ENCODE measurements at regions not wholly inside any gene's neighbourhood (a gene's known extent, or its start where the extent isn't known, plus 50 kb on each side); places are given as distances from the start of the nearest gene placed in this dataset.

GRCh38 chr3:193851941-193852674 lies 259.1 kb downstream of the OPA1 start:
- no peaks in the 10 kb centered on the region for H4K20me1 ChIP-seq (ENCODE audit: control insufficient read depth, extremely low read depth, insufficient read depth, low read length)
- dilution Hi-C loops (cut with MboI; ENCODE audit: extremely low pct_ligation_motif_present, low sequenced_read_pairs): no loop called here
- H3K4me2 ChIP-seq (ENCODE audit: control insufficient read depth, extremely low read depth, insufficient read depth, low read depth, low read length): peak overlapping the region; percentile 6
- H3K4me1 ChIP-seq (ENCODE audit: control insufficient read depth, extremely low read depth, insufficient read depth, low read length): peaks cover 8% of the 10 kb centered on the region
- no peak overlapping the region for H2AFZ ChIP-seq (ENCODE audit: control insufficient read depth, low read length)
- no peaks in the 10 kb centered on the region for H3K36me3 ChIP-seq (ENCODE audit: control insufficient read depth in 2 of 2, extremely low read depth in 1 of 2, insufficient read depth in 2 of 2, low read length in 2 of 2)
- no peaks in the 10 kb centered on the region for H3K9me1 ChIP-seq (ENCODE audit: control insufficient read depth, extremely low read depth, insufficient read depth, low read length)
- H3K27me3 ChIP-seq (ENCODE audit: control insufficient read depth, extremely low read depth, insufficient read depth, low read length): no peaks in the 10 kb centered on the region
- DNase-seq (ENCODE audit: low read depth, low spot score): no peak
- no peak overlapping the region for H3K4me3 ChIP-seq (ENCODE audit: control insufficient read depth in 2 of 3, extremely low read depth in 1 of 3, insufficient read depth in 2 of 3, low read depth in 1 of 3, low read length in 3 of 3)
- no peak for FAIRE-seq
- no peaks in the 10 kb centered on the region for H3K9me3 ChIP-seq (ENCODE audit: control insufficient read depth, low read depth, low read length)
- TF ChIP-seq, protein P1, sequence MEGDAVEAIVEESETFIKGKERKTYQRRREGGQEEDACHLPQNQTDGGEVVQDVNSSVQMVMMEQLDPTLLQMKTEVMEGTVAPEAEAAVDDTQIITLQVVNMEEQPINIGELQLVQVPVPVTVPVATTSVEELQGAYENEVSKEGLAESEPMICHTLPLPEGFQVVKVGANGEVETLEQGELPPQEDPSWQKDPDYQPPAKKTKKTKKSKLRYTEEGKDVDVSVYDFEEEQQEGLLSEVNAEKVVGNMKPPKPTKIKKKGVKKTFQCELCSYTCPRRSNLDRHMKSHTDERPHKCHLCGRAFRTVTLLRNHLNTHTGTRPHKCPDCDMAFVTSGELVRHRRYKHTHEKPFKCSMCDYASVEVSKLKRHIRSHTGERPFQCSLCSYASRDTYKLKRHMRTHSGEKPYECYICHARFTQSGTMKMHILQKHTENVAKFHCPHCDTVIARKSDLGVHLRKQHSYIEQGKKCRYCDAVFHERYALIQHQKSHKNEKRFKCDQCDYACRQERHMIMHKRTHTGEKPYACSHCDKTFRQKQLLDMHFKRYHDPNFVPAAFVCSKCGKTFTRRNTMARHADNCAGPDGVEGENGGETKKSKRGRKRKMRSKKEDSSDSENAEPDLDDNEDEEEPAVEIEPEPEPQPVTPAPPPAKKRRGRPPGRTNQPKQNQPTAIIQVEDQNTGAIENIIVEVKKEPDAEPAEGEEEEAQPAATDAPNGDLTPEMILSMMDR (optimal IDR thresholded peaks at IDR 0.05 in 1 of 3, IDR thresholded peaks at IDR 0.05 in 1 of 3, conservative IDR thresholded peaks at IDR 0.05 in 1 of 3; ENCODE audit: extremely low read depth in 1 of 3, insufficient read depth in 2 of 3, low read length in 3 of 3): no peak
- TF ChIP-seq EZH2 (IDR thresholded peaks at IDR 0.05; ENCODE audit: low read length): no peak
- H3K79me2 ChIP-seq (ENCODE audit: control insufficient read depth, insufficient read depth, low read length): no peaks in the 10 kb centered on the region
- H3K9ac ChIP-seq (ENCODE audit: control insufficient read depth, extremely low read depth, insufficient read depth, low read length): no peak overlapping the region
- no peak overlapping the region for H3K27ac ChIP-seq (ENCODE audit: control insufficient read depth, insufficient read depth, low read length)

DNA sequence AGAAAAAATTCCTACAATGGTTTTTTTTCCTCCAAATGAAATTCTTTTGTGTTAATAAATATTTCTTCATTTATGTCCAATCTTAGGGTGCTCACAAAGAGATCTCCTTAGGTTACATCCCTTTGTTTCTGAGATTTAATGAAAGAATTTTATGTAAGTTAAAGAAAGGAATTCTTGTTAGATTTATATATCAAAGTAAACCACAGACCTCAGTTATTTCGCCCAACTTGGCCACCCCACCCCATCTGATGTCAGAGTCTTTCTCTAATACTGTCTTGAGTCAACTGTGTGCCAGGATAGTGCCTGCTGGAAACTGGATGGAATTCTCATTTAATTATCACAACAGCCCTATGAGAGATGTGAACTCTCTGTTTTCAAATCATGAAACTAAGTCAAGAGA lies 259.9 kb downstream of the OPA1 start:
- dilution Hi-C loops (cut with MboI; ENCODE audit: extremely low pct_ligation_motif_present, low sequenced_read_pairs): no loop called here
- Histone ChIP-seq H3K36me3 (ENCODE audit: control insufficient read depth in 2 of 2, extremely low read depth in 1 of 2, insufficient read depth in 2 of 2, low read length in 2 of 2) (no peaks in the 10 kb centered on the region), H3K4me1 (ENCODE audit: control insufficient read depth, extremely low read depth, insufficient read depth, low read length) (peaks cover 8% of the 10 kb centered on the region), H3K9ac (ENCODE audit: control insufficient read depth, extremely low read depth, insufficient read depth, low read length) (no peak overlapping the region), H3K27ac (ENCODE audit: control insufficient read depth, insufficient read depth, low read length) (no peak overlapping the region), H4K20me1 (ENCODE audit: control insufficient read depth, extremely low read depth, insufficient read depth, low read length) (no peaks in the 10 kb centered on the region), H3K9me1 (ENCODE audit: control insufficient read depth, extremely low read depth, insufficient read depth, low read length) (no peaks in the 10 kb centered on the region), H3K4me2 (ENCODE audit: control insufficient read depth, extremely low read depth, insufficient read depth, low read depth, low read length) (no peak overlapping the region), H3K27me3 (ENCODE audit: control insufficient read depth, extremely low read depth, insufficient read depth, low read length) (no peaks in the 10 kb centered on the region), H2AFZ (ENCODE audit: control insufficient read depth, low read length) (no peak overlapping the region), H3K79me2 (ENCODE audit: control insufficient read depth, insufficient read depth, low read length) (no peaks in the 10 kb centered on the region), H3K9me3 (ENCODE audit: control insufficient read depth, low read depth, low read length) (no peaks in the 10 kb centered on the region), H3K4me3 (ENCODE audit: control insufficient read depth in 2 of 3, extremely low read depth in 1 of 3, insufficient read depth in 2 of 3, low read depth in 1 of 3, low read length in 3 of 3) (no peak overlapping the region)
- DNase-seq (ENCODE audit: low read depth, low spot score) (no peak), FAIRE-seq (no peak)
- TF ChIP-seq, protein P1 (optimal IDR thresholded peaks at IDR 0.05 in 1 of 3, IDR thresholded peaks at IDR 0.05 in 1 of 3, conservative IDR thresholded peaks at IDR 0.05 in 1 of 3; ENCODE audit: extremely low read depth in 1 of 3, insufficient read depth in 2 of 3, low read length in 3 of 3): no peak
- TF ChIP-seq EZH2 (IDR thresholded peaks at IDR 0.05; ENCODE audit: low read length): no peak

All from keratinocyte (primary cell).